ENCODE measurements at regions not wholly inside any gene's neighbourhood (a gene's known extent, or its start where the extent isn't known, plus 50 kb on each side); places are given as distances from the start of the nearest gene placed in this dataset.

DNA sequence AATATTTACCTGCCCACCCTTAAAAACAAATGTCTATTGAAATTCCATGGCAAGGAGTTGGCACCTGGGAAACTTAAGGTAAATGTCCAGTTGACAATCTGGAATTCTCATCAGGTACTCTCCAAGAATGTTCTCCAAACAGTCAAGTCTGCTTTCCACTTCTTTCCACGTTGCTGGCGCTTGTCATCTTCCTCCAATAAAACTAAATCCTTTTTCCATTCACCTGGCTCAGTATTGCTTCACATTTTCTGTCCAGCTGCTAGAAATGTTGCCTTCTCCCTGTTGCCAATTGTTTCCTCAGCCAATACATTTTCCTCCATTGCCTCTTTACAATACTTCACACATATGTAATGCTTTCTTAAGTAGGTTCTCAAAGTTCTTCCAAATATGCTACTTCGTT is 1288.1 kb upstream of the MAP3K7 start:
- CTCF ChIA-PET, result no interaction called here
- TF ChIP-seq, protein P1, sequence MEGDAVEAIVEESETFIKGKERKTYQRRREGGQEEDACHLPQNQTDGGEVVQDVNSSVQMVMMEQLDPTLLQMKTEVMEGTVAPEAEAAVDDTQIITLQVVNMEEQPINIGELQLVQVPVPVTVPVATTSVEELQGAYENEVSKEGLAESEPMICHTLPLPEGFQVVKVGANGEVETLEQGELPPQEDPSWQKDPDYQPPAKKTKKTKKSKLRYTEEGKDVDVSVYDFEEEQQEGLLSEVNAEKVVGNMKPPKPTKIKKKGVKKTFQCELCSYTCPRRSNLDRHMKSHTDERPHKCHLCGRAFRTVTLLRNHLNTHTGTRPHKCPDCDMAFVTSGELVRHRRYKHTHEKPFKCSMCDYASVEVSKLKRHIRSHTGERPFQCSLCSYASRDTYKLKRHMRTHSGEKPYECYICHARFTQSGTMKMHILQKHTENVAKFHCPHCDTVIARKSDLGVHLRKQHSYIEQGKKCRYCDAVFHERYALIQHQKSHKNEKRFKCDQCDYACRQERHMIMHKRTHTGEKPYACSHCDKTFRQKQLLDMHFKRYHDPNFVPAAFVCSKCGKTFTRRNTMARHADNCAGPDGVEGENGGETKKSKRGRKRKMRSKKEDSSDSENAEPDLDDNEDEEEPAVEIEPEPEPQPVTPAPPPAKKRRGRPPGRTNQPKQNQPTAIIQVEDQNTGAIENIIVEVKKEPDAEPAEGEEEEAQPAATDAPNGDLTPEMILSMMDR (IDR thresholded peaks at IDR 0.05), result no peak
- intact Hi-C loops (cut with micrococcal nuclease), result no loop called here
- H3K4me3 Mint-ChIP-seq, result no peak overlapping the region
- ATAC-seq (ENCODE audit: low read depth) (no peak), DNase-seq (no peak)
- no peak overlapping the region for H3K27ac Mint-ChIP-seq
- POLR2A ChIA-PET, result no interaction called here
- no peaks in the 10 kb centered on the region for H3K4me1 Mint-ChIP-seq
- peaks cover 6% of the 10 kb centered on the region for H3K9me3 Mint-ChIP-seq
- no peaks in the 10 kb centered on the region for H3K27me3 Mint-ChIP-seq
- H3K36me3 Mint-ChIP-seq (ENCODE audit: low read depth), result no peaks in the 10 kb centered on the region

DNA sequence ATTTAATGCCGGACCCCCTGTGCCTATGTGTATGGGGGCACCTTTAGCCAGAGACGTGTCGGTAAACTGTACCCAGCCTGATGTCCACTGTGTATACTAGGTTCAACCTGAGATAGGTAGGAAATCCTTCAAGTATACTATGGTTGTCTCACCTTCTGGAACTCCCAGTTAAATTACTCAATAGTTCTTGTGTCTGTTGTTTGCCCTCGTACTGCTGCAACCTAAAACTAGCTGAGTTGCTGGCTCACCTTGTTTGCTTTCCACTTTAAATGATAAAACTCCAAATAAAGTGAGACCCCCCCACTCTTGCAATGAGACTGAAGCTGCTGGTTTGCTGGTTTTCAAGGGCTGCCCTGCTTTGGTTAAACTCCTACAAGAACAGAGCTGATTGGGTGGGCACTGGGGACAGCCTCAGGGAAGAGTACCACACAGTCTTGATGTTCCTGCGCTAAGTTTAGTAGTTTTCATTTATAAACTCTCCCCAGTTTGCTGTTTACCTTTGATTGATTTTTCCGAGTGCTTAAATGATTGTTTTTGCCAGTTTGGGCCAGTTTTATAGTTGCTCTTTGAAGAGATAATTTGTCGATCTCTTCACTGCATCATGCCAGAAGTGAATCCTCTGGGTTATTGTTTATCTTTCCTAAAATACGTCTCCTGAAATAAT is 1281.8 kb upstream of the MAP3K7 start:
- ATAC-seq (ENCODE audit: low read depth) (no peak), DNase-seq (no peak)
- CTCF ChIA-PET, result no interaction called here
- Mint-ChIP-seq H3K4me3 (no peak overlapping the region), H3K27me3 (no peaks in the 10 kb centered on the region), H3K36me3 (ENCODE audit: low read depth) (no peaks in the 10 kb centered on the region), H3K4me1 (no peaks in the 10 kb centered on the region), H3K9me3 (peaks cover 2% of the 10 kb centered on the region), H3K27ac (no peak overlapping the region)
- TF ChIP-seq, protein P1 (IDR thresholded peaks at IDR 0.05), result no peak
- POLR2A ChIA-PET, result no interaction called here
- intact Hi-C loops (cut with micrococcal nuclease), result no loop called here

DNA sequence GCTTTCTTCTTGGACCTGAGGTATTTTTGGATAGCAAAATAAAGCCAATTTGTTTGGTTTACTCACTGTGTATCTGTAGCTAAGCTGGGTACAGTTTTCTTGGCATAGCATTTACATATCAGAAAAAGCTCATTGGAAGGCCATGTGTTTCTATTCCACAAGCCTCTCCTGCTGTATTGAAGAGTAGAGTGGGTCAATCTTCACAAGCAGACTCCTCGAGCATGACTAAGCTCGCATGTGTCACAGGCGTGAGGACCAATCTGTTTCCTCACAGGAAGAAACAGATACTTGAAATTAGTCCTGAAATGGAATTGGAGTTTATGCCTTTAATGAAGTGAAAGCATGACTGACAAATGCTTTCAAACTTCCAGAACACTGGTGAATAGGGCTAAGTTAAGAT is 1279.0 kb upstream of the MAP3K7 start:
- POLR2A ChIA-PET, result no interaction called here
- TF ChIP-seq, protein P1 (IDR thresholded peaks at IDR 0.05), result no peak
- DNase-seq, result no peak
- Mint-ChIP-seq H3K4me1 (no peaks in the 10 kb centered on the region), H3K36me3 (ENCODE audit: low read depth) (no peaks in the 10 kb centered on the region), H3K27ac (no peak overlapping the region), H3K27me3 (no peaks in the 10 kb centered on the region), H3K9me3 (peaks cover 2% of the 10 kb centered on the region), H3K4me3 (no peak overlapping the region)
- intact Hi-C loops (cut with micrococcal nuclease), result no loop called here
- no peak for ATAC-seq (ENCODE audit: low read depth)
- CTCF ChIA-PET, result no interaction called here

GRCh38 chr6:91864911-91865310 is 1278.0 kb upstream of the MAP3K7 start:
- intact Hi-C loops (cut with micrococcal nuclease), result no loop called here
- ChIA-PET CTCF (no interaction called here), POLR2A (no interaction called here)
- no peaks in the 10 kb centered on the region for H3K27me3 Mint-ChIP-seq
- DNase-seq (no peak), ATAC-seq (ENCODE audit: low read depth) (no peak)
- TF ChIP-seq, protein P1 (IDR thresholded peaks at IDR 0.05), result no peak
- peaks cover 2% of the 10 kb centered on the region for H3K9me3 Mint-ChIP-seq
- no peaks in the 10 kb centered on the region for H3K4me1 Mint-ChIP-seq
- H3K36me3 Mint-ChIP-seq (ENCODE audit: low read depth), result no peaks in the 10 kb centered on the region
- H3K4me3 Mint-ChIP-seq, result no peak overlapping the region
- H3K27ac Mint-ChIP-seq, result no peak overlapping the region

GRCh38 chr6:91860541-91861335 is 1273.9 kb upstream of the MAP3K7 start:
- ATAC-seq (ENCODE audit: low read depth), result no peak

More at GRCh38 chr6:91860541-91861335, 1273.9 kb upstream of the MAP3K7 start:
- Mint-ChIP-seq H3K4me1 (no peaks in the 10 kb centered on the region), H3K9me3 (no peaks in the 10 kb centered on the region), H3K36me3 (ENCODE audit: low read depth) (no peaks in the 10 kb centered on the region), H3K27ac (no peak overlapping the region), H3K4me3 (no peak overlapping the region), H3K27me3 (no peaks in the 10 kb centered on the region)
- no peak for DNase-seq
- ChIA-PET CTCF (no interaction called here), POLR2A (no interaction called here)
- intact Hi-C loops (cut with micrococcal nuclease), result no loop called here
- TF ChIP-seq, protein P1 (IDR thresholded peaks at IDR 0.05), result no peak

Measured in activated B cell treated with CpG ODN at 0.5 μM for 24 hours (primary cell).